MM.1S (cell line): ENCODE measurements at regions not wholly inside any gene's neighbourhood (a gene's known extent, or its start where the extent isn't known, plus 50 kb on each side); places are given as distances from the start of the nearest gene placed in this dataset.
"Not testable (repeated sequence)": the region's sequence is repeated elsewhere in the genome, so short reads cannot be mapped to it uniquely, and the experiment has no call there.

Source experiments
- DNase-seq: peaks from one replicate; pipeline ENCODE4 v3.0.0-alpha.2; 2015
- H2AFZ ChIP-seq: fragments of 300-600 bp; sonication (generic); 2 replicates; pipeline ENCODE4 v1.6.0; 2016; ENCODE audit warnings: antibody characterized with exemption, low read length
- H3F3A ChIP-seq: fragments of 300-600 bp; sonication (generic); 2 replicates; pipeline ENCODE4 v1.6.1; 2016; ENCODE audit warnings: mild to moderate bottlenecking, antibody characterized with exemption, low read length, moderate library complexity, mixed read lengths; ENCODE audit not compliant: insufficient read depth
- H3K27ac ChIP-seq: fragments of 300-600 bp; sonication (generic); 2 replicates; pipeline ENCODE4 v1.5.1; 2016; ENCODE audit warnings: mild to moderate bottlenecking, low read length
- H3K27me3 ChIP-seq: fragments of 300-600 bp; sonication (generic); replicated peaks from 2 replicates; pipeline ENCODE4 v1.6.0; 2016; ENCODE audit warnings: low read length; ENCODE audit not compliant: insufficient read depth
- H3K36me3 ChIP-seq: fragments of 300-600 bp; sonication (generic); replicated peaks from 2 replicates; pipeline ENCODE4 v1.6.1; 2016; ENCODE audit warnings: mild to moderate bottlenecking, low read length, mixed read lengths; ENCODE audit not compliant: insufficient read depth
- H3K4me1 ChIP-seq: fragments of 300-600 bp; sonication (generic); 2 replicates; pipeline ENCODE4 v1.6.1; 2016; ENCODE audit warnings: low read length, mixed read lengths
- H3K4me2 ChIP-seq: fragments of 300-600 bp; sonication (generic); 2 replicates; pipeline ENCODE4 v1.6.0; 2016; ENCODE audit warnings: low read depth, low read length
- H3K4me3 ChIP-seq: fragments of 300-600 bp; sonication (generic); 2 replicates; pipeline ENCODE4 v1.5.1; 2016; ENCODE audit warnings: low read length, mixed read lengths
- H3K79me2 ChIP-seq: fragments of 300-600 bp; sonication (generic); 2 replicates; pipeline ENCODE4 v1.6.1; 2016; ENCODE audit warnings: mixed run types, low read length, mixed read lengths
- H3K9ac ChIP-seq: fragments of 300-600 bp; sonication (generic); 2 replicates; pipeline ENCODE4 v1.6.1; 2016; ENCODE audit warnings: low read length, mixed read lengths
- H3K9me2 ChIP-seq: fragments of 300-600 bp; sonication (generic); replicated peaks from 2 replicates; pipeline ENCODE4 v1.6.1; 2016; ENCODE audit warnings: mild to moderate bottlenecking, low read length, mixed read lengths; ENCODE audit not compliant: insufficient read depth
- H3K9me3 ChIP-seq: fragments of 300-600 bp; sonication (generic); replicated peaks from 2 replicates; pipeline ENCODE4 v1.6.1; 2016; ENCODE audit warnings: mild to moderate bottlenecking, low read length, mixed read lengths; ENCODE audit not compliant: insufficient read depth
- H4K20me1 ChIP-seq: fragments of 300-600 bp; sonication (generic); 2 replicates; pipeline ENCODE4 v1.6.1; 2016; ENCODE audit warnings: mild to moderate bottlenecking, low read length, moderate library complexity, mixed read lengths; ENCODE audit not compliant: insufficient read depth
- CTCF ChIP-seq: fragments of 300-600 bp; sonication (generic); IDR thresholded peaks from 2 replicates; pipeline ENCODE4 v1.5.1; 2016; ENCODE audit warnings: antibody characterized with exemption, low read length, mixed read lengths
- EZH2 ChIP-seq: fragments of 300-600 bp; sonication (generic); optimal IDR thresholded peaks from 2 replicates; pipeline ENCODE3; 2017; ENCODE audit warnings: low read depth, mild to moderate bottlenecking, antibody characterized with exemption, low read length, mixed read lengths
- EZH2phosphoT487 ChIP-seq: fragments of 300-600 bp; sonication (generic); IDR thresholded peaks from 2 replicates; pipeline ENCODE4 v1.6.1; 2018; ENCODE audit warnings: antibody characterized with exemption, low read length

DNA sequence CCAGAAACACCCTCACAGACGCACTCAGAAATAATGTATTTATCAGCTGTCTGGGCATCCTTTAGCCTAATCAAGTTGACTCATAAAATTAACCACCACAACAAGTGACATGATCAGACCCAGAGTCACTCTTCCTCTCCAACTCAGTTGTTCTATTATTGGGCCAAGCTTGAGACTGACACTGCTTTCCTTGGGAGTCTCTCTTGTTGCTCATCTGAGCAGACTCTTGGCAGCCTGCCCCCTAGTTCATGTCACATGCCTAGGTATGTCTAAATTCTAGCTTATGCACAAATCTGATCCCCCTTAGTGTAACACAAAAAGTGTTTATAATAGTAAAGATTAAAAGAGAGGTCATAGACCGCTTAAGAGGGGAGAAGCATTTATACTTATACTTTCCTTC lies 72.6 kb upstream of the ADAMTS3 start:
- Histone ChIP-seq H3K4me3 (no peak overlapping the region), H3K27ac (no peak overlapping the region), H3K4me1 (peaks cover 3% of the 10 kb centered on the region), H3K36me3 (no peaks in the 10 kb centered on the region), H3F3A (no peaks in the 10 kb centered on the region), H3K9ac (no peak overlapping the region), H3K27me3 (no peaks in the 10 kb centered on the region), H3K4me2 (no peak overlapping the region), H3K79me2 (no peaks in the 10 kb centered on the region), H4K20me1 (no peaks in the 10 kb centered on the region), H3K9me2 (no peaks in the 10 kb centered on the region), H2AFZ (no peak overlapping the region), H3K9me3 (no peaks in the 10 kb centered on the region)
- no peak for DNase-seq
- TF ChIP-seq CTCF (no peak), EZH2 (no peak), EZH2phosphoT487 (no peak)

- DNase-seq, H2AFZ ChIP-seq, H3K27ac ChIP-seq, H3K4me2 ChIP-seq, H3K9ac ChIP-seq, H4K20me1 ChIP-seq, H3K9me3 ChIP-seq, H3K36me3 ChIP-seq, H3K9me2 ChIP-seq, H3K27me3 ChIP-seq, H3K4me3 ChIP-seq, H3K4me1 ChIP-seq, H3F3A ChIP-seq, H3K79me2 ChIP-seq: not testable (repeated sequence)
These were observed 67.8 kb upstream of the ADAMTS3 start for GRCh38 chr4:72636866-72637265.

DNA sequence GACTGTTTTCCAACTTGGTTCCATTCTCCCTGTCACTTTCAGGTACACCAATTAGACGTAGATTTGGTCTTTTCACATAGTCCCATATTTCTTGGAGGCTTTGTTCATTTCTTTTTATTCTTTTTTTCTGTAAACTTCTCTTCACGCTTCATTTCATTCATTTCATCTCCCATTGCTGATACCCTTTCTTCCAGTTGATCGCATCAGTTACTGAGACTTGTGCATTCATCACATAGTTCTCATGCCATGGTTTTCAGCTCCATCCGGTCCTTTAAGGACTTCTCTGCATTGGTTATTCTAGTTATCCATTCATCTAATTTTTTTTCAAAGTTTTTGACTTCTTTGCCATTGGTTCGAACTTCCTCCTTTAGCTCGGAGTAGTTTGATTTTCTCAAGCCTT lies 66.9 kb upstream of the ADAMTS3 start:
- not testable (repeated sequence) for H3F3A ChIP-seq, H3K4me3 ChIP-seq, H3K4me1 ChIP-seq, H2AFZ ChIP-seq, H3K9ac ChIP-seq, H3K27ac ChIP-seq, H3K79me2 ChIP-seq, H3K9me3 ChIP-seq, H3K36me3 ChIP-seq, H3K9me2 ChIP-seq, DNase-seq, H3K4me2 ChIP-seq, H4K20me1 ChIP-seq, H3K27me3 ChIP-seq

DNA sequence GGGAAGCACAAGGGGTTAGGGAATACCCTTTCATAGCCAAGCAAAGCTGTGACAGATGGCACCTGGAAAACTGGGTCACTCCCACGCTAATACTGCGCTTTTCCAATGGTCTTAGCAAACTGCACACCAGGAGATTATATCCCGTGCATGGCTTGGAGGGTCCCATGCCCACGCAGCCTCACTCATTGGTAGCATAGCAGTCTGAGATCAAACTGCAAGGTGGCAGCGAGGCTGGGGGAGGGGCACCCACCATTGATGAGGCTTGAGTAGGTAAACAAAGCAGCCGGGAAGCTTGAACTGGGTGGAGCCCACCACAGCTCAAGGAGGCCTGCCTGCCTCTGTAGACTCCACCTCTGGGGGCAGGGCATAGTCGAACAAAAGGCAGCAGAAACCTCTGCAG lies 63.2 kb upstream of the ADAMTS3 start:
- not testable (repeated sequence) for H3K4me1 ChIP-seq, H2AFZ ChIP-seq, H3K27me3 ChIP-seq, H3K4me2 ChIP-seq, H3K36me3 ChIP-seq, H3F3A ChIP-seq, DNase-seq, H3K9ac ChIP-seq, H4K20me1 ChIP-seq, H3K9me2 ChIP-seq, H3K4me3 ChIP-seq, H3K9me3 ChIP-seq, H3K27ac ChIP-seq, H3K79me2 ChIP-seq

DNA sequence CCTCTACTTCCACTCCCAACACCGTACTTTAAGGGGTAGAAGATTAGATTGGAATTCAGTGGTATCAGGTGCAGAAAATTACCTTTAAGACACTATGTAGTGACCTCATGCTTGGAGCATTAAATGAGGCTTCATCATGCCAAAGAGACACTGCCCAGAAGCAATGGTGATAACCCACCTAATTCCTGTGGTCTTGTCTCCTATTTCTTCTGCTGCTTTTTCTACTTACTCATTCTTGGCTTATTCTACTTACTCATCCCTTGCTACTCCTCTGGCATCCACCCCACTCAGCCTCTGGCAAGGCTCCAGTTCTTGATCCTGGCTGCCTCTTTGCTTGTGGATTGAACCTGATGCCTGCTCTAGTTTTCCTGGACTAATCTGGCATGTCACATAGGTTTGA lies 62.3 kb upstream of the ADAMTS3 start:
- H3K27me3 ChIP-seq = no peaks in the 10 kb centered on the region
- no peak overlapping the region for H2AFZ ChIP-seq
- no peak overlapping the region for H3K27ac ChIP-seq
- no peaks in the 10 kb centered on the region for H3K4me1 ChIP-seq
- no peaks in the 10 kb centered on the region for H3K9me2 ChIP-seq
- H3K9me3 ChIP-seq = no peaks in the 10 kb centered on the region
- H3K4me3 ChIP-seq = no peak overlapping the region
- no peaks in the 10 kb centered on the region for H3K36me3 ChIP-seq
- DNase-seq = no peak
- H3F3A ChIP-seq = no peaks in the 10 kb centered on the region
- no peaks in the 10 kb centered on the region for H3K79me2 ChIP-seq
- H3K9ac ChIP-seq = no peak overlapping the region
- no peak overlapping the region for H3K4me2 ChIP-seq
- TF ChIP-seq EZH2phosphoT487 (no peak), EZH2 (no peak), CTCF (no peak)
- H4K20me1 ChIP-seq = no peaks in the 10 kb centered on the region
